ENCODE measurements at regions not wholly inside any gene's neighbourhood (a gene's known extent, or its start where the extent isn't known, plus 50 kb on each side); places are given as distances from the start of the nearest gene placed in this dataset.

- no peak overlapping the region for H3K27ac ChIP-seq
- TF ChIP-seq ZFX (IDR thresholded peaks at IDR 0.05; ENCODE audit: borderline replicate concordance) (no peak), CTCF (IDR thresholded peaks at IDR 0.05) (no peak)
These were observed 357.5 kb downstream of the RAPGEF2 start for GRCh38 chr4:159460371-159460770.

- no peak overlapping the region for H3K27ac ChIP-seq
- TF ChIP-seq ZFX (IDR thresholded peaks at IDR 0.05; ENCODE audit: borderline replicate concordance), result no peak
- TF ChIP-seq CTCF (IDR thresholded peaks at IDR 0.05), result no peak
These were observed 360.4 kb downstream of the RAPGEF2 start for GRCh38 chr4:159463235-159463634.

GRCh38 chr4:159464302-159464701 is 361.4 kb downstream of the RAPGEF2 start:
- TF ChIP-seq CTCF (IDR thresholded peaks at IDR 0.05), result no peak
- no peak for TF ChIP-seq ZFX (IDR thresholded peaks at IDR 0.05; ENCODE audit: borderline replicate concordance)
- no peak overlapping the region for H3K27ac ChIP-seq

- no peak overlapping the region for H3K27ac ChIP-seq
- TF ChIP-seq CTCF (IDR thresholded peaks at IDR 0.05) (no peak), ZFX (IDR thresholded peaks at IDR 0.05; ENCODE audit: borderline replicate concordance) (no peak)
These were observed 374.0 kb downstream of the RAPGEF2 start for GRCh38 chr4:159476886-159477285.

- no peak overlapping the region for H3K27ac ChIP-seq
- TF ChIP-seq CTCF (IDR thresholded peaks at IDR 0.05), result no peak
- TF ChIP-seq ZFX (IDR thresholded peaks at IDR 0.05; ENCODE audit: borderline replicate concordance), result no peak
These were observed 377.9 kb downstream of the RAPGEF2 start for GRCh38 chr4:159480826-159481225.

GRCh38 chr4:159481936-159482335 is 379.1 kb downstream of the RAPGEF2 start:
- TF ChIP-seq ZFX (IDR thresholded peaks at IDR 0.05; ENCODE audit: borderline replicate concordance) (no peak), CTCF (IDR thresholded peaks at IDR 0.05) (no peak)
- H3K27ac ChIP-seq, result no peak overlapping the region

GRCh38 chr4:159483110-159483781 is 380.4 kb downstream of the RAPGEF2 start:
- TF ChIP-seq CTCF (IDR thresholded peaks at IDR 0.05), result no peak
- TF ChIP-seq ZFX (IDR thresholded peaks at IDR 0.05; ENCODE audit: borderline replicate concordance), result no peak

More at GRCh38 chr4:159483110-159483781, 380.4 kb downstream of the RAPGEF2 start:
- H3K27ac ChIP-seq, result no peak overlapping the region

Data from 22Rv1 (cell line).